ENCODE measurements at regions not wholly inside any gene's neighbourhood (a gene's known extent, or its start where the extent isn't known, plus 50 kb on each side); places are given as distances from the start of the nearest gene placed in this dataset.
A peak's percentile ranks its signal among the peaks of the same experiment; 100 is the strongest.
"Not testable (repeated sequence)": the region's sequence is repeated elsewhere in the genome, so short reads cannot be mapped to it uniquely, and the experiment has no call there.

GRCh38 chr2:111494288-111494980 is 373.7 kb downstream of the BCL2L11 start:
- H3K4me1 ChIP-seq (ENCODE audit: control insufficient read depth, insufficient read depth, low read length, unreplicated experiment) = peaks cover 25% of the 10 kb centered on the region
- not testable (repeated sequence) for H3K36me3 ChIP-seq (ENCODE audit: insufficient read depth, low read length); H3K27me3 ChIP-seq (ENCODE audit: insufficient read depth, low read length); H2AFZ ChIP-seq (ENCODE audit: low read length, unreplicated experiment)
- peaks cover 26% of the 10 kb centered on the region for H3K79me2 ChIP-seq (ENCODE audit: control insufficient read depth, insufficient read depth, low read length, unreplicated experiment)
- H3K4me3 ChIP-seq (ENCODE audit: low read depth, low read length) = peak overlapping the region; percentile 80
- peak overlapping the region; percentile 84 for H3K27ac ChIP-seq (ENCODE audit: low read depth, low read length)

GRCh38 chr2:111494981-111495315 is 374.2 kb downstream of the BCL2L11 start:
- not testable (repeated sequence) for H2AFZ ChIP-seq (ENCODE audit: low read length, unreplicated experiment); H3K36me3 ChIP-seq (ENCODE audit: insufficient read depth, low read length); H3K27me3 ChIP-seq (ENCODE audit: insufficient read depth, low read length)
- Histone ChIP-seq H3K4me3 (ENCODE audit: low read depth, low read length) (peak overlapping the region; percentile 80), H3K27ac (ENCODE audit: low read depth, low read length) (peak overlapping the region; percentile 92), H3K4me1 (ENCODE audit: control insufficient read depth, insufficient read depth, low read length, unreplicated experiment) (peaks cover 25% of the 10 kb centered on the region), H3K79me2 (ENCODE audit: control insufficient read depth, insufficient read depth, low read length, unreplicated experiment) (peaks cover 26% of the 10 kb centered on the region)

GRCh38 chr2:111495636-111496035 is 374.9 kb downstream of the BCL2L11 start:
- Histone ChIP-seq H3K4me1 (ENCODE audit: control insufficient read depth, insufficient read depth, low read length, unreplicated experiment) (peaks cover 28% of the 10 kb centered on the region), H3K27ac (ENCODE audit: low read depth, low read length) (peak overlapping the region; percentile 92), H3K4me3 (ENCODE audit: low read depth, low read length) (0 out of 2 replicates have a peak overlapping the region, but pooled peaks have one; percentile 25), H3K79me2 (ENCODE audit: control insufficient read depth, insufficient read depth, low read length, unreplicated experiment) (peaks cover 26% of the 10 kb centered on the region)
- H3K27me3 ChIP-seq (ENCODE audit: insufficient read depth, low read length); H2AFZ ChIP-seq (ENCODE audit: low read length, unreplicated experiment); H3K36me3 ChIP-seq (ENCODE audit: insufficient read depth, low read length): not testable (repeated sequence)

- peaks cover 24% of the 10 kb centered on the region for H3K4me1 ChIP-seq (ENCODE audit: control insufficient read depth, insufficient read depth, low read length, unreplicated experiment)
- not testable (repeated sequence) for H3K36me3 ChIP-seq (ENCODE audit: insufficient read depth, low read length); H3K27me3 ChIP-seq (ENCODE audit: insufficient read depth, low read length); H2AFZ ChIP-seq (ENCODE audit: low read length, unreplicated experiment)
- 0 out of 2 replicates have a peak overlapping the region, but pooled peaks have one; percentile 25 for H3K4me3 ChIP-seq (ENCODE audit: low read depth, low read length)
- peaks cover 22% of the 10 kb centered on the region for H3K79me2 ChIP-seq (ENCODE audit: control insufficient read depth, insufficient read depth, low read length, unreplicated experiment)
- H3K27ac ChIP-seq (ENCODE audit: low read depth, low read length) = peak overlapping the region; percentile 92
Measured at GRCh38 chr2:111496176-111496575, 375.5 kb downstream of the BCL2L11 start.

GRCh38 chr2:111496860-111497259 is 376.1 kb downstream of the BCL2L11 start:
- H3K79me2 ChIP-seq (ENCODE audit: control insufficient read depth, insufficient read depth, low read length, unreplicated experiment) = peaks cover 18% of the 10 kb centered on the region
- not testable (repeated sequence) for H3K36me3 ChIP-seq (ENCODE audit: insufficient read depth, low read length); H3K27me3 ChIP-seq (ENCODE audit: insufficient read depth, low read length); H3K4me3 ChIP-seq (ENCODE audit: low read depth, low read length); H2AFZ ChIP-seq (ENCODE audit: low read length, unreplicated experiment)
- H3K27ac ChIP-seq (ENCODE audit: low read depth, low read length) = peak overlapping the region; percentile 92
- H3K4me1 ChIP-seq (ENCODE audit: control insufficient read depth, insufficient read depth, low read length, unreplicated experiment) = peaks cover 21% of the 10 kb centered on the region

GRCh38 chr2:111497270-111497669 is 376.6 kb downstream of the BCL2L11 start:
- H3K27me3 ChIP-seq (ENCODE audit: insufficient read depth, low read length); H3K36me3 ChIP-seq (ENCODE audit: insufficient read depth, low read length); H3K4me3 ChIP-seq (ENCODE audit: low read depth, low read length); H2AFZ ChIP-seq (ENCODE audit: low read length, unreplicated experiment): not testable (repeated sequence)
- Histone ChIP-seq H3K27ac (ENCODE audit: low read depth, low read length) (peak overlapping the region; percentile 92), H3K4me1 (ENCODE audit: control insufficient read depth, insufficient read depth, low read length, unreplicated experiment) (peaks cover 19% of the 10 kb centered on the region), H3K79me2 (ENCODE audit: control insufficient read depth, insufficient read depth, low read length, unreplicated experiment) (peaks cover 15% of the 10 kb centered on the region)

- H2AFZ ChIP-seq (ENCODE audit: low read length, unreplicated experiment); H3K27me3 ChIP-seq (ENCODE audit: insufficient read depth, low read length); H3K36me3 ChIP-seq (ENCODE audit: insufficient read depth, low read length); H3K79me2 ChIP-seq (ENCODE audit: control insufficient read depth, insufficient read depth, low read length, unreplicated experiment); H3K4me3 ChIP-seq (ENCODE audit: low read depth, low read length); H3K27ac ChIP-seq (ENCODE audit: low read depth, low read length): not testable (repeated sequence)
- peaks cover 20% of the 10 kb centered on the region for H3K4me1 ChIP-seq (ENCODE audit: control insufficient read depth, insufficient read depth, low read length, unreplicated experiment)
Measured at GRCh38 chr2:111500536-111501062, 379.9 kb downstream of the BCL2L11 start.

- not testable (repeated sequence) for H3K27me3 ChIP-seq (ENCODE audit: insufficient read depth, low read length); H3K36me3 ChIP-seq (ENCODE audit: insufficient read depth, low read length); H3K4me1 ChIP-seq (ENCODE audit: control insufficient read depth, insufficient read depth, low read length, unreplicated experiment); H2AFZ ChIP-seq (ENCODE audit: low read length, unreplicated experiment); H3K79me2 ChIP-seq (ENCODE audit: control insufficient read depth, insufficient read depth, low read length, unreplicated experiment); H3K4me3 ChIP-seq (ENCODE audit: low read depth, low read length)
- peak overlapping the region; percentile 82 for H3K27ac ChIP-seq (ENCODE audit: low read depth, low read length)
Measured at GRCh38 chr2:111503844-111504570, 380.0 kb downstream of the ANAPC1 start.

- H3K27ac ChIP-seq (ENCODE audit: low read depth, low read length) = peak overlapping the region; percentile 60
- not testable (repeated sequence) for H3K79me2 ChIP-seq (ENCODE audit: control insufficient read depth, insufficient read depth, low read length, unreplicated experiment)
Measured at GRCh38 chr2:111504571-111504942, 379.4 kb downstream of the ANAPC1 start.

GRCh38 chr2:111505267-111505666 is 378.7 kb downstream of the ANAPC1 start:
- H3K27me3 ChIP-seq (ENCODE audit: insufficient read depth, low read length); H3K4me1 ChIP-seq (ENCODE audit: control insufficient read depth, insufficient read depth, low read length, unreplicated experiment); H2AFZ ChIP-seq (ENCODE audit: low read length, unreplicated experiment); H3K36me3 ChIP-seq (ENCODE audit: insufficient read depth, low read length); H3K27ac ChIP-seq (ENCODE audit: low read depth, low read length); H3K79me2 ChIP-seq (ENCODE audit: control insufficient read depth, insufficient read depth, low read length, unreplicated experiment); H3K4me3 ChIP-seq (ENCODE audit: low read depth, low read length): not testable (repeated sequence)

More at GRCh38 chr2:111504571-111504942, 379.4 kb downstream of the ANAPC1 start:
- not testable (repeated sequence) for H3K4me1 ChIP-seq (ENCODE audit: control insufficient read depth, insufficient read depth, low read length, unreplicated experiment); H3K36me3 ChIP-seq (ENCODE audit: insufficient read depth, low read length); H3K4me3 ChIP-seq (ENCODE audit: low read depth, low read length); H2AFZ ChIP-seq (ENCODE audit: low read length, unreplicated experiment); H3K27me3 ChIP-seq (ENCODE audit: insufficient read depth, low read length)

- H3K79me2 ChIP-seq (ENCODE audit: control insufficient read depth, insufficient read depth, low read length, unreplicated experiment); H3K27me3 ChIP-seq (ENCODE audit: insufficient read depth, low read length); H3K4me1 ChIP-seq (ENCODE audit: control insufficient read depth, insufficient read depth, low read length, unreplicated experiment); H3K4me3 ChIP-seq (ENCODE audit: low read depth, low read length); H2AFZ ChIP-seq (ENCODE audit: low read length, unreplicated experiment); H3K27ac ChIP-seq (ENCODE audit: low read depth, low read length); H3K36me3 ChIP-seq (ENCODE audit: insufficient read depth, low read length): not testable (repeated sequence)
Measured at GRCh38 chr2:111506936-111507335, 377.1 kb downstream of the ANAPC1 start.
